ENCODE measurements at regions not wholly inside any gene's neighbourhood (a gene's known extent, or its start where the extent isn't known, plus 50 kb on each side); places are given as distances from the start of the nearest gene placed in this dataset.

DNA sequence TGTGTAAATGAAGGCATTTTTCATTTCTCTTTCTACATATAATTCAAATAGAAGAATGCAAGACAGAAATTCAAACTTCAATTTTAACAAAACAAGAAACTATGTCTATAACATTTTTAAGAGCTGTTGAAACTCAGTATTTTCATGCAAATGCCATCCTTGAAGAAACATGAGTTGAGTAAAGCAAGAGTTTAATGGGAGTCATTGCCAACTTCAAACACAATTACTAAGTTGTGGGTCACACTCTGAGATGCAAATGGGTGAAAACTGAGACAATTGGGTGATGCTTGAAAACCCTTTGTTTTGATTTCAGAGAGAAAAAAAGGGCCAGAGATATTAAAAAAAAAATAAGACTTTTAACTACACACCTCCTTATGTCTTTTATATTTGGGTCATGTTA is 865.9 kb downstream of the FAT4 start (continued):
- no peak for TF ChIP-seq ZNF562 (CRISPR knock-in tag; IDR thresholded peaks at IDR 0.05; ENCODE audit: borderline replicate concordance)
- no peak for TF ChIP-seq ASH2L (IDR thresholded peaks at IDR 0.05; ENCODE audit: insufficient read length, low read depth, low read length)
- TF ChIP-seq, protein P1, sequence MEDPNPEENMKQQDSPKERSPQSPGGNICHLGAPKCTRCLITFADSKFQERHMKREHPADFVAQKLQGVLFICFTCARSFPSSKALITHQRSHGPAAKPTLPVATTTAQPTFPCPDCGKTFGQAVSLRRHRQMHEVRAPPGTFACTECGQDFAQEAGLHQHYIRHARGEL (CRISPR knock-in tag; IDR thresholded peaks at IDR 0.05) = no peak

DNA sequence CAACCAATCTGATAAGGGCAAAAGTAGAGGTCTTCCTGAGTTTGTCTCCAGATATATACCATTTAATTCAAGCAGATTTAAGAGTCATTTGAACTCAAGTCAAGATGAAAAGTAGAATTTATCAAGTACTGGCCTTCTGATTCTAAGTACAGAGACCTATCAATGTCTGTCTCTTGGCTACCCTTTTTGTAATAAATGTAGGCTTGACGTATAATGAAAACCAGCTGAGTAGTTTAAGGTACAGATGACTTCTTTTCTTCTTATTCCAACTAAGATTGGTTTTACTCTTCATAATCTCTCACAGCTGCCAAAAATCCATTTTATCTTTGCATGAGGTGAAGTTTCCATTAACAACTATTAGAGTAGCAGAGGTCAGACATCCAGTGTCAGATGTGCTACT is 867.6 kb downstream of the FAT4 start:
- no peaks in the 10 kb centered on the region for H3K36me3 ChIP-seq (replicated peaks in 1 of 2; ENCODE audit: control insufficient read depth in 1 of 2, insufficient read depth in 2 of 2, low read length in 2 of 2)
- TF ChIP-seq SOX13 (IDR thresholded peaks at IDR 0.05) (no peak), SOX13 (CRISPR knock-in tag; conservative IDR thresholded peaks at IDR 0.05 in 1 of 2, IDR thresholded peaks at IDR 0.05 in 1 of 2) (no peak), SSRP1 (CRISPR knock-in tag; IDR thresholded peaks at IDR 0.05) (no peak), AKAP8 (CRISPR knock-in tag; IDR thresholded peaks at IDR 0.05) (no peak), BRCA1 (CRISPR knock-in tag; IDR thresholded peaks at IDR 0.05) (no peak), ZNF672 (CRISPR knock-in tag; IDR thresholded peaks at IDR 0.05) (no peak), ZNF670 (CRISPR knock-in tag; IDR thresholded peaks at IDR 0.05; ENCODE audit: borderline replicate concordance) (no peak), DMAP1 (CRISPR knock-in tag; IDR thresholded peaks at IDR 0.05) (no peak), ZNF652 (CRISPR knock-in tag; IDR thresholded peaks at IDR 0.05; ENCODE audit: borderline replicate concordance, low read depth) (no peak), ZNF432 (CRISPR knock-in tag; IDR thresholded peaks at IDR 0.05; ENCODE audit: borderline replicate concordance) (no peak), ZNF556 (CRISPR knock-in tag; IDR thresholded peaks at IDR 0.05; ENCODE audit: borderline replicate concordance) (no peak)
- TF ChIP-seq, protein P2, sequence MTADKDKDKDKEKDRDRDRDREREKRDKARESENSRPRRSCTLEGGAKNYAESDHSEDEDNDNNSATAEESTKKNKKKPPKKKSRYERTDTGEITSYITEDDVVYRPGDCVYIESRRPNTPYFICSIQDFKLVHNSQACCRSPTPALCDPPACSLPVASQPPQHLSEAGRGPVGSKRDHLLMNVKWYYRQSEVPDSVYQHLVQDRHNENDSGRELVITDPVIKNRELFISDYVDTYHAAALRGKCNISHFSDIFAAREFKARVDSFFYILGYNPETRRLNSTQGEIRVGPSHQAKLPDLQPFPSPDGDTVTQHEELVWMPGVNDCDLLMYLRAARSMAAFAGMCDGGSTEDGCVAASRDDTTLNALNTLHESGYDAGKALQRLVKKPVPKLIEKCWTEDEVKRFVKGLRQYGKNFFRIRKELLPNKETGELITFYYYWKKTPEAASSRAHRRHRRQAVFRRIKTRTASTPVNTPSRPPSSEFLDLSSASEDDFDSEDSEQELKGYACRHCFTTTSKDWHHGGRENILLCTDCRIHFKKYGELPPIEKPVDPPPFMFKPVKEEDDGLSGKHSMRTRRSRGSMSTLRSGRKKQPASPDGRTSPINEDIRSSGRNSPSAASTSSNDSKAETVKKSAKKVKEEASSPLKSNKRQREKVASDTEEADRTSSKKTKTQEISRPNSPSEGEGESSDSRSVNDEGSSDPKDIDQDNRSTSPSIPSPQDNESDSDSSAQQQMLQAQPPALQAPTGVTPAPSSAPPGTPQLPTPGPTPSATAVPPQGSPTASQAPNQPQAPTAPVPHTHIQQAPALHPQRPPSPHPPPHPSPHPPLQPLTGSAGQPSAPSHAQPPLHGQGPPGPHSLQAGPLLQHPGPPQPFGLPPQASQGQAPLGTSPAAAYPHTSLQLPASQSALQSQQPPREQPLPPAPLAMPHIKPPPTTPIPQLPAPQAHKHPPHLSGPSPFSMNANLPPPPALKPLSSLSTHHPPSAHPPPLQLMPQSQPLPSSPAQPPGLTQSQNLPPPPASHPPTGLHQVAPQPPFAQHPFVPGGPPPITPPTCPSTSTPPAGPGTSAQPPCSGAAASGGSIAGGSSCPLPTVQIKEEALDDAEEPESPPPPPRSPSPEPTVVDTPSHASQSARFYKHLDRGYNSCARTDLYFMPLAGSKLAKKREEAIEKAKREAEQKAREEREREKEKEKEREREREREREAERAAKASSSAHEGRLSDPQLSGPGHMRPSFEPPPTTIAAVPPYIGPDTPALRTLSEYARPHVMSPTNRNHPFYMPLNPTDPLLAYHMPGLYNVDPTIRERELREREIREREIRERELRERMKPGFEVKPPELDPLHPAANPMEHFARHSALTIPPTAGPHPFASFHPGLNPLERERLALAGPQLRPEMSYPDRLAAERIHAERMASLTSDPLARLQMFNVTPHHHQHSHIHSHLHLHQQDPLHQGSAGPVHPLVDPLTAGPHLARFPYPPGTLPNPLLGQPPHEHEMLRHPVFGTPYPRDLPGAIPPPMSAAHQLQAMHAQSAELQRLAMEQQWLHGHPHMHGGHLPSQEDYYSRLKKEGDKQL (CRISPR knock-in tag; IDR thresholded peaks at IDR 0.05; ENCODE audit: low read depth) = no peak
- TF ChIP-seq, protein P3, sequence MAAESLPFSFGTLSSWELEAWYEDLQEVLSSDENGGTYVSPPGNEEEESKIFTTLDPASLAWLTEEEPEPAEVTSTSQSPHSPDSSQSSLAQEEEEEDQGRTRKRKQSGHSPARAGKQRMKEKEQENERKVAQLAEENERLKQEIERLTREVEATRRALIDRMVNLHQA (CRISPR knock-in tag; IDR thresholded peaks at IDR 0.05) = no peak
- FAIRE-seq = no peak
- in situ Hi-C loops (cut with HindIII; ENCODE audit: extremely low pct_ligation_motif_present, low pct_unique_long_range_greater_than_20kb) = no loop called here
- H4K20me1 ChIP-seq (ENCODE audit: insufficient read depth, low read length) = no peaks in the 10 kb centered on the region
- ChIA-PET POLR2A (no interaction called here), CTCF (ENCODE audit: low intra/inter-chr PET ratio, low total read pairs) (no interaction called here)
- H3K9ac ChIP-seq (ENCODE audit: insufficient read depth, low read depth, low read length) = no peak overlapping the region
- BruUV-seq (replicated peaks) = no TSS peak
- intact Hi-C loops (cut with micrococcal nuclease; ENCODE audit: unreplicated experiment) = no loop called here
- no peak for ATAC-seq
- H3K27ac ChIP-seq (ENCODE audit: extremely low read length, insufficient read depth, low read length) = no peak overlapping the region
- no peak overlapping the region for H3K4me2 ChIP-seq (ENCODE audit: low read depth, low read length)
- WGBS (ENCODE audit: low lambda C conversion rate) = 82% methylated on average over 1 of the region's 1 CpG
- H2AFZ ChIP-seq (ENCODE audit: low read length) = no peak overlapping the region
- no peak overlapping the region for H3K4me3 ChIP-seq (replicated peaks in 1 of 3; ENCODE audit: insufficient read depth in 1 of 3, low read depth in 2 of 3, low read length in 3 of 3)
- no peaks in the 10 kb centered on the region for H3K79me2 ChIP-seq (ENCODE audit: insufficient read depth, low read length)
- H3K4me1 ChIP-seq (ENCODE audit: insufficient read depth, low read length) = no peaks in the 10 kb centered on the region
- no peaks in the 10 kb centered on the region for H3K27me3 ChIP-seq (ENCODE audit: control insufficient read depth in 1 of 2, insufficient read depth in 2 of 2, low read length in 2 of 2)
- H3K9me3 ChIP-seq (ENCODE audit: low read length) = peaks cover 5% of the 10 kb centered on the region; the same call in 1 of the 2 replicates
- no peak for DNase-seq (ENCODE audit: low spot score)
